ENCODE measurements at regions not wholly inside any gene's neighbourhood (a gene's known extent, or its start where the extent isn't known, plus 50 kb on each side); places are given as distances from the start of the nearest gene placed in this dataset.

GRCh38 chr14:65239938-65240296 lies 137.6 kb upstream of the MAX start:
- TF ChIP-seq CTCF (IDR thresholded peaks at IDR 0.05; ENCODE audit: low read depth, low read length, missing control alignments), result no peak
- H3K4me3 ChIP-seq (replicated peaks; ENCODE audit: low read depth, low read length), result no peak overlapping the region
- no peak for DNase-seq (ENCODE audit: extremely low read depth, low read depth)

- TF ChIP-seq CTCF (IDR thresholded peaks at IDR 0.05; ENCODE audit: low read depth, low read length, missing control alignments), result no peak
- DNase-seq (ENCODE audit: extremely low read depth, low read depth), result no peak
- H3K4me3 ChIP-seq (replicated peaks; ENCODE audit: low read depth, low read length), result no peak overlapping the region
Measured at GRCh38 chr14:65241125-65241752, 138.9 kb upstream of the MAX start.

GRCh38 chr14:65242732-65243134 lies 140.4 kb upstream of the MAX start:
- H3K4me3 ChIP-seq (replicated peaks; ENCODE audit: low read depth, low read length), result no peak overlapping the region
- DNase-seq (ENCODE audit: extremely low read depth, low read depth), result no peak
- TF ChIP-seq CTCF (IDR thresholded peaks at IDR 0.05; ENCODE audit: low read depth, low read length, missing control alignments), result no peak

GRCh38 chr14:65243766-65244442 lies 141.6 kb upstream of the MAX start:
- no peak overlapping the region for H3K4me3 ChIP-seq (replicated peaks; ENCODE audit: low read depth, low read length)
- no peak for DNase-seq (ENCODE audit: extremely low read depth, low read depth)
- no peak for TF ChIP-seq CTCF (IDR thresholded peaks at IDR 0.05; ENCODE audit: low read depth, low read length, missing control alignments)

- no peak for DNase-seq (ENCODE audit: extremely low read depth, low read depth)
- H3K4me3 ChIP-seq (replicated peaks; ENCODE audit: low read depth, low read length), result no peak overlapping the region
- TF ChIP-seq CTCF (IDR thresholded peaks at IDR 0.05; ENCODE audit: low read depth, low read length, missing control alignments), result no peak
Measured at GRCh38 chr14:65249471-65250161, 147.3 kb upstream of the MAX start.

GRCh38 chr14:65250162-65250495 lies 147.8 kb upstream of the MAX start:
- no peak overlapping the region for H3K4me3 ChIP-seq (replicated peaks; ENCODE audit: low read depth, low read length)
- TF ChIP-seq CTCF (IDR thresholded peaks at IDR 0.05; ENCODE audit: low read depth, low read length, missing control alignments), result no peak
- no peak for DNase-seq (ENCODE audit: extremely low read depth, low read depth)

Measured in HFF-Myc (cell line).